Frontal cortex (tissue), 4 donors: ENCODE measurements at regions not wholly inside any gene's neighbourhood (a gene's known extent, or its start where the extent isn't known, plus 50 kb on each side); places are given as distances from the start of the nearest gene placed in this dataset. TPM values are rescaled to one million over a fixed set of nuclear protein-coding genes. Genes with fewer than 3 reads are reported as not detected.

Source experiments
- DNase-seq, 2 donors: peaks; one replicate each; pipeline ENCODE4 v3.0.0; 2012; ENCODE audit warnings: low spot score in 2 of 2
- FAIRE-seq: peaks from 2 replicates; lab custom pipeline; 2012; peaks lifted over from hg19 to GRCh38; lab: Jason Lieb, UNC
- small RNA-seq: library from RNA; depleted of rRNA; stranded (forward); fragments of <200 nt; gene quantifications from one replicate; pipeline ENCODE3, GENCODE V24; 2014
- donor health status: control.
- donor health status: control.
- donor health status: control.

- DNase-seq (no peak), FAIRE-seq (no peak)
These were observed 197.7 kb downstream of the CD109 start for GRCh38 chr6:73893696-73894095.

- no peak for DNase-seq
- no peak for FAIRE-seq
These were observed 192.0 kb downstream of the CD109 start for GRCh38 chr6:73888050-73888449.

GRCh38 chr6:73885393-73885792 lies 189.4 kb downstream of the CD109 start:
- FAIRE-seq (no peak), DNase-seq (no peak)

GRCh38 chr6:73884540-73884939 lies 188.5 kb downstream of the CD109 start:
- no peak for FAIRE-seq
- DNase-seq = no peak

- no peak for FAIRE-seq
These were observed 183.7 kb downstream of the CD109 start for GRCh38 chr6:73879501-73880293.

GRCh38 chr6:73878403-73878802 lies 182.4 kb downstream of the CD109 start:
- no peak for FAIRE-seq
- no peak for DNase-seq

More at GRCh38 chr6:73879501-73880293, 183.7 kb downstream of the CD109 start:
- DNase-seq = no peak

Small RNA genes lying in the stretch of these regions (small RNA-seq; reads per million reads assigned to genes)
- gene AL356277.1 (not detected), gene TXNP7 (not detected)
